Common myeloid progenitor, CD34-positive (primary cell): ENCODE measurements at regions not wholly inside any gene's neighbourhood (a gene's known extent, or its start where the extent isn't known, plus 50 kb on each side); places are given as distances from the start of the nearest gene placed in this dataset.

Source experiments
- CTCF ChIA-PET: fragments of 350-600 bp; sonication (Branson Sonifier 250); formaldehyde crosslinking; loops from one replicate; lab custom pipeline; 2021; ENCODE audit warnings: antibody characterized with exemption; lab: Charles Lee
- POLR2A ChIA-PET: fragments of 350-600 bp; sonication (Branson Sonifier 250); formaldehyde crosslinking; loops from one replicate; lab custom pipeline; 2021; ENCODE audit warnings: antibody characterized with exemption; lab: Charles Lee
- DNase-seq, 3 donors: peaks; one replicate each; pipeline versions ENCODE4 v3.0.0 to v3.0.0-alpha.2; 2013
- H3K27ac ChIP-seq, 2 experiments: 1 replicate in 1 of 2; 2 replicates in 1 of 2; pipeline ENCODE4 v1.7.0; 2013; ENCODE audit warnings: inconsistent platforms in 2 of 2, low read length in 2 of 2, mild to moderate bottlenecking in 2 of 2, low read depth in 1 of 2, moderate library complexity in 1 of 2; ENCODE audit not compliant: severe bottlenecking in 2 of 2, insufficient read depth in 1 of 2, poor library complexity in 1 of 2
- H3K27me3 ChIP-seq, 5 experiments: replicated peaks in 2 of 5; 1 replicate in 3 of 5; 2 replicates in 2 of 5; pipeline versions ENCODE4 v1.6.1 to v1.7.0; 2013; ENCODE audit warnings: low read length in 4 of 5, mild to moderate bottlenecking in 2 of 5, moderate library complexity in 2 of 5, inconsistent platforms in 1 of 5; ENCODE audit not compliant: insufficient read depth in 5 of 5, control insufficient read depth in 4 of 5
- H3K36me3 ChIP-seq, 4 experiments: 1 replicate in 2 of 4; 2 replicates in 2 of 4; pipeline versions ENCODE4 v1.6.1 to v1.7.0; 2013; ENCODE audit warnings: low read length in 3 of 4, control low read depth in 1 of 4, mild to moderate bottlenecking in 1 of 4; ENCODE audit not compliant: control insufficient read depth in 4 of 4, insufficient read depth in 4 of 4
- H3K4me1 ChIP-seq, 4 experiments: 1 replicate in 3 of 4; 2 replicates in 1 of 4; pipeline versions ENCODE4 v1.6.1 to v1.7.1; 2013; ENCODE audit warnings: low read length in 3 of 4, mild to moderate bottlenecking in 3 of 4, control low read depth in 1 of 4, inconsistent platforms in 1 of 4, moderate library complexity in 1 of 4; ENCODE audit not compliant: control insufficient read depth in 4 of 4, insufficient read depth in 4 of 4; ENCODE audit errors: control extremely low read depth in 1 of 4
- H3K4me3 ChIP-seq, 7 experiments: 1 replicate in 4 of 7; 2 replicates in 3 of 7; pipeline versions ENCODE4 v1.5.1 to v1.7.0; 2013; ENCODE audit warnings: mild to moderate bottlenecking in 7 of 7, low read length in 6 of 7, moderate library complexity in 6 of 7, inconsistent platforms in 2 of 7, low read depth in 2 of 7, control low read depth in 1 of 7; ENCODE audit not compliant: insufficient read depth in 4 of 7, control insufficient read depth in 1 of 7; ENCODE audit errors: extremely low read depth in 1 of 7
- H3K9me3 ChIP-seq, 5 experiments: 1 replicate in 4 of 5; 2 replicates in 1 of 5; pipeline versions ENCODE4 v1.6.1 to v1.7.1; 2013; ENCODE audit warnings: low read length in 4 of 5, mild to moderate bottlenecking in 2 of 5, inconsistent platforms in 1 of 5, low read depth in 1 of 5, moderate library complexity in 1 of 5; ENCODE audit not compliant: control insufficient read depth in 4 of 5, insufficient read depth in 2 of 5; ENCODE audit errors: control extremely low read depth in 1 of 5
- WGBS: methylation state at CpG from one replicate; pipeline ENCODE4 v1.1.5; 2013; ENCODE audit not compliant: insufficient coverage; 5-methylcytosine and 5-hydroxymethylcytosine counted together

DNA sequence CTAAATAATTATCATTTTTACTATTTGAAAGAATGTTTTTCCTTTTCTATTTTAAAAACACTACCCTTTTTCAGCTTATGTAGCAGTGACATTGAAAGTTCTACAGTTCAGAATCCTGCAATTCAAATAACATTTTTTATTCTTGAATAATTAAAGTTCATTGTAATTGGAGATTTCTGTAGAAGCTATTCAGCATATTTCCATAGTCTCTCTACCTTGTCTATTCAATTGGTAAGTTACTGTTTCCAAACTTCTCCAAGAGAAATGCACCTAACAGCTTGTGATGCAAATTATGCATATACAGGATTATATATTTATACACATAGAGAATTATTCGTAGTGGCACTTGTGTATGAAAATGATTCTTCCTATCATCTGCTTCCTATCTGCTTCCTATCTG lies 149.7 kb upstream of the ARRDC3 start:
- no peak overlapping the region for H3K4me3 ChIP-seq
- CTCF ChIA-PET, result no interaction called here
- no CpG with 5 or more reads among the region's 1 CpG for WGBS

DNA sequence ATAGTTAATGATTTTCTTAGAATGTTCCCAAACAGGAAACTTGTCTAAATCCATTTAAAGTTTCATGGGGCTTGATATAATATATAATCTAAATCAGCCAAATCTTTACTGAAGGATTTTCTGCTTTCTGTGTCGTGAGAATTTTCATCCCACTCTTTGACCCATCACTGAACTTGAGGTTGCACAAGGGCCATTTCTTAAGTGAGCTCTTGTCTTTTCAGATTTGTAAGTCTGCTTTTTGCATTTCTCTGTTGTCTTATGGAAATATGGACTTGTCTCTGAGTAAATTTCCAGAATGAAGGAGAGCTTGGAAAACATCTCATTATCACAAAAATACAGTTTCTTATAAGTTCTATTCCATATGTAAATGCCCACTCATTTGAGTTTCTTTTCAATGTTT lies 149.2 kb upstream of the ARRDC3 start:
- no peaks in the 10 kb centered on the region for H3K27me3 ChIP-seq
- H3K36me3 ChIP-seq, result no peaks in the 10 kb centered on the region
- no peak for DNase-seq
- no peaks in the 10 kb centered on the region for H3K4me1 ChIP-seq
- POLR2A ChIA-PET, result no interaction called here
- CTCF ChIA-PET, result no interaction called here
- H3K4me3 ChIP-seq, result no peak overlapping the region
- no peak overlapping the region for H3K27ac ChIP-seq
- WGBS, result 100% methylated on average over 1 of the region's 1 CpG
- H3K9me3 ChIP-seq, result no peaks in the 10 kb centered on the region

More for the DNA sequence above, 149.7 kb upstream of the ARRDC3 start:
- H3K27me3 ChIP-seq, result no peaks in the 10 kb centered on the region
- no peak overlapping the region for H3K27ac ChIP-seq
- H3K9me3 ChIP-seq, result no peaks in the 10 kb centered on the region
- no peaks in the 10 kb centered on the region for H3K4me1 ChIP-seq
- no peaks in the 10 kb centered on the region for H3K36me3 ChIP-seq
- POLR2A ChIA-PET, result no interaction called here
- DNase-seq, result no peak

DNA sequence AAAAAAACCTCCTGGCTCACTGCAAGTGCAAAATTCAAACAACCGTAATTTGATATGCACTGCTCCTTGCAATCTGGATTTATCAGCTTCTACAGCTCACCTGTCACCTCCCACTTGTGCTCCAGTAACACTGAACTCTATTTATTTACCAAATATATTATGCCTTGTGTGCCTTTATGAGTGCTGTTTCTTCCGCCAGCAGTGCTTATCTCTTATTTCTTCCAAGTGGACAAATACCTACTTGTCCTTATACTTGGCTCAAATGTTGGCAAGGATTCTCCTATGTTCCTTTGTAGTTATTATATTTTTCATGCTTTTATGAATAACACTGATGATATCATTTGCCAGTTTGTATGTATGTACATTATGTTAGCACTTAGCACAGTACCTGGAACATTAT lies 145.7 kb upstream of the ARRDC3 start:
- POLR2A ChIA-PET, result no interaction called here
- Histone ChIP-seq H3K27ac (no peak overlapping the region), H3K27me3 (no peaks in the 10 kb centered on the region), H3K9me3 (no peaks in the 10 kb centered on the region), H3K36me3 (no peaks in the 10 kb centered on the region), H3K4me3 (no peak overlapping the region), H3K4me1 (no peaks in the 10 kb centered on the region)
- 88% methylated on average over 1 of the region's 2 CpGs for WGBS
- DNase-seq, result no peak
- CTCF ChIA-PET, result no interaction called here

DNA sequence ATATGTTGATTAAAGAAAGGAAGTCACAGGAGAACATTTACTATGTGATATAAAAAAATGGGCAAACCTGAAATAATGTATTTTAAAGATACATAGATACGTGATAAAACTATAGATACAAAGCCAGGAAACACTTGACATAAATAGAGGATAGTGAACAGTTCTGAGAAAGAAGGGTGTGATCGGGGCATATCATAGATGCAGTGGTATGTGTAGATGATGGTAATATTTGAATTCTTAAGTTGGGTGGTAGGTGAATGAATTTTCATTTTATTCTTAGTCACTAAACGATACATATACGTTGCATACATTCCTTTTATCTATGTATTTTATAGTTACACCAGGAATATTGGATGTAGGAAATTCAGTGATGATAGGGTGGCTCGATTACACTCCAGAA lies 138.7 kb upstream of the ARRDC3 start:
- H3K4me3 ChIP-seq, result no peak overlapping the region
- H3K27me3 ChIP-seq, result no peaks in the 10 kb centered on the region
- ChIA-PET CTCF (interaction anchor here (1.0 kb wide), 1 partner anchor 21 kb away, joined by 4 read pairs; no protein-coding TSS in a partner anchor), POLR2A (no interaction called here)
- H3K27ac ChIP-seq, result no peak overlapping the region
- WGBS, result no CpG with 5 or more reads among the region's 5 CpGs
- H3K9me3 ChIP-seq, result no peaks in the 10 kb centered on the region
- H3K36me3 ChIP-seq, result no peaks in the 10 kb centered on the region
- no peaks in the 10 kb centered on the region for H3K4me1 ChIP-seq
- no peak for DNase-seq

DNA sequence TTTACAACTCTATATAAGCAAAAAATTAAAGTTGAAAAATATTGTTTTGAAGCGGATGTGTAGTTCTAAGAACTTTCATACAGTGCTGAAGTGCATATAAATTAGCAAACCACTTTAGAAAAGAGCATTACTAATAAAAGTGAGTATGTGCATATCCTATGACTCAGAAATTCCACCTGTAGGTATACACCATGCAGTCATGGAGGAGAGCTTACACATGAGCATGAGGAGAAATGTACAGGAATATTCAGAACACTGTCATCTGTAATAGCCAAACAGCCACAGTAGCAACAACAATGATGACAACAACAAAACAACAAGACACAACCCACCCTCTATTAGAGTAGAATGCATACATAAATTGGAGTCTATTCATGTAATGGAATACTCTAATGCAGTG lies 138.2 kb upstream of the ARRDC3 start:
- H3K36me3 ChIP-seq, result no peaks in the 10 kb centered on the region
- WGBS, result no CpG with 5 or more reads among the region's 1 CpG
- no peaks in the 10 kb centered on the region for H3K27me3 ChIP-seq
- no peaks in the 10 kb centered on the region for H3K9me3 ChIP-seq
- no peaks in the 10 kb centered on the region for H3K4me1 ChIP-seq
- no peak overlapping the region for H3K27ac ChIP-seq
- no peak for DNase-seq
- CTCF ChIA-PET, result no interaction called here
- POLR2A ChIA-PET, result no interaction called here
- no peak overlapping the region for H3K4me3 ChIP-seq

DNA sequence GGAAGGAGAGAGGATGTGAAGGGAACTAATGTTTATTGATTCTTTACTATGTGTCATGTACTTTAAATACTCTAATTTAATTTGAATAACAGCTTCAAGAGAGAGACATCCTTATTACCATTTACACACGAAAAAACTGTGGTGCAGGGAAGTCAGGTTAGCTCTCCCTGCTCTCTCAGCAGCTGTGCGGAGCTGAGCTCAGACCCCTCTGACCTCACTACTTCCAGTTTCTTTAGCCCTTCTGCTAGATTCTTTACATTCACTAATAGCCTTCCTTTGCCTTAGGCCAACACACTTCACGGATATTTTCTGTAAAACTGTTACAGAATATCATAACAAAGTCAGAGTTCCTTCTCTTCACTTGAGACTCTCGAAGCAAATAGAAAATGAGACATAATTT lies 131.3 kb upstream of the ARRDC3 start:
- Histone ChIP-seq H3K9me3 (no peaks in the 10 kb centered on the region), H3K27me3 (no peaks in the 10 kb centered on the region), H3K27ac (no peak overlapping the region), H3K4me1 (no peaks in the 10 kb centered on the region), H3K36me3 (no peaks in the 10 kb centered on the region), H3K4me3 (no peak overlapping the region)
- WGBS, result 96% methylated on average over 2 of the region's 4 CpGs
- DNase-seq, result no peak
- CTCF ChIA-PET, result interaction anchor here (0.9 to 1.3 kb wide), 2 partner anchors 15 to 17 kb away, joined by 3 to 4 read pairs; no protein-coding TSS in a partner anchor
- POLR2A ChIA-PET, result no interaction called here

DNA sequence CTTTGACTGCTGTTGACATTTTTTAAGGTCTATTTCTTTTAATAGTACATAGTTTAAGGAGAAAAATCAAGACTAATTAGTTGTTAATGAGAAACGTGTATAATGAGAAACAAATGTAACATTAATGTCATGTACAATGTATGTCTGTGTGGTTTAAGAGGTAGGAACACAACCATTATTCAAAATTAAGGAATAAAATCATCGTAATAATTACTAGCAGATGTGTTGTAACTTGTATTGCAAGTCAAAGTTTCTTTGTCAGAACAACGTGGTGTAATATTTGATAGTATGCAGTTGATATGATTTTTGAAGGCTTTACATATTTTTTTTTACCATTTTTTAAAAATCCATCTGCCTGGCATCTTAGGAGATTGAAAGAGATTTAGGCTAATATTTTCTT lies 120.2 kb upstream of the ARRDC3 start:
- Histone ChIP-seq H3K4me3 (no peak overlapping the region), H3K27me3 (peaks cover 0 to 4% (median 0%) of the 10 kb centered on the region in 5 experiments), H3K4me1 (no peaks in the 10 kb centered on the region), H3K27ac (no peak overlapping the region), H3K36me3 (no peaks in the 10 kb centered on the region), H3K9me3 (no peaks in the 10 kb centered on the region)
- WGBS, result no CpG with 5 or more reads among the region's 3 CpGs
- ChIA-PET CTCF (no interaction called here), POLR2A (no interaction called here)
- DNase-seq, result no peak
